Neural progenitor cell (in vitro differentiated cells): ENCODE measurements at regions not wholly inside any gene's neighbourhood (a gene's known extent, or its start where the extent isn't known, plus 50 kb on each side); places are given as distances from the start of the nearest gene placed in this dataset.

Source experiments
- DNase-seq: peaks from one replicate; pipeline ENCODE4 v3.0.0-alpha.2; 2016; ENCODE audit warnings: low spot score
- H2AFZ ChIP-seq: fragments of 200-600 bp; sonication (generic); replicated peaks from 2 replicates; pipeline ENCODE4 v1.6.1; 2016; ENCODE audit warnings: antibody characterized with exemption
- H3F3A ChIP-seq: fragments of 200-600 bp; sonication (generic); 2 replicates; pipeline ENCODE4 v1.6.1; 2016; ENCODE audit warnings: antibody characterized with exemption, low read depth
- H3K27ac ChIP-seq: fragments of 200-600 bp; sonication (generic); 2 replicates; pipeline ENCODE4 v1.5.1; 2016; ENCODE audit warnings: mild to moderate bottlenecking
- H3K27me3 ChIP-seq: fragments of 200-600 bp; sonication (generic); 2 replicates; pipeline ENCODE4 v1.6.1; 2016; ENCODE audit warnings: mild to moderate bottlenecking, moderate library complexity
- H3K36me3 ChIP-seq: fragments of 200-600 bp; sonication (generic); 2 replicates; pipeline ENCODE4 v1.5.1; 2016
- H3K4me1 ChIP-seq: fragments of 200-600 bp; sonication (generic); 2 replicates; pipeline ENCODE4 v1.6.1; 2016; ENCODE audit warnings: mixed run types
- H3K4me2 ChIP-seq: fragments of 200-600 bp; sonication (generic); 2 replicates; pipeline ENCODE4 v1.6.1; 2016
- H3K4me3 ChIP-seq: fragments of 200-600 bp; sonication (generic); 2 replicates; pipeline ENCODE4 v1.5.1; 2016
- H3K79me2 ChIP-seq: fragments of 200-600 bp; sonication (generic); 2 replicates; pipeline ENCODE4 v1.6.1; 2016; ENCODE audit warnings: low read depth
- H3K9ac ChIP-seq: fragments of 200-600 bp; sonication (generic); 2 replicates; pipeline ENCODE4 v1.6.1; 2016
- H3K9me3 ChIP-seq: fragments of 200-600 bp; sonication (generic); 2 replicates; pipeline ENCODE4 v1.5.1; 2016; ENCODE audit warnings: low read depth
- H4K20me1 ChIP-seq: fragments of 200-600 bp; sonication (generic); 2 replicates; pipeline ENCODE4 v1.6.1; 2016; ENCODE audit warnings: low read depth
- H3K27ac Mint-ChIP-seq: 3 replicates; pipeline ENCODE4 v1.8.0; 2021; ENCODE audit warnings: mixed read lengths
- H3K27me3 Mint-ChIP-seq: 2 replicates; pipeline ENCODE4 v1.8.0; 2022; ENCODE audit warnings: low read depth, mild to moderate bottlenecking, inconsistent platforms, moderate library complexity, mixed read lengths; ENCODE audit not compliant: insufficient read depth
- H3K36me3 Mint-ChIP-seq: 3 replicates; pipeline ENCODE4 v1.8.0; 2021; ENCODE audit warnings: mixed read lengths
- H3K4me1 Mint-ChIP-seq: 3 replicates; pipeline ENCODE4 v1.8.0; 2021; ENCODE audit warnings: mixed read lengths
- H3K4me3 Mint-ChIP-seq: 3 replicates; pipeline ENCODE4 v1.8.0; 2021; ENCODE audit warnings: mild to moderate bottlenecking, moderate library complexity, mixed read lengths
- H3K9me3 Mint-ChIP-seq: 3 replicates; pipeline ENCODE4 v1.8.0; 2020; ENCODE audit warnings: mixed read lengths
- EZH2 ChIP-seq: fragments of 200-600 bp; sonication (generic); IDR thresholded peaks from 2 replicates; pipeline ENCODE4 v1.6.1; 2017; ENCODE audit warnings: antibody characterized with exemption, mild to moderate bottlenecking, moderate library complexity
- EZH2phosphoT487 ChIP-seq: fragments of 200-600 bp; sonication (generic); IDR thresholded peaks from 2 replicates; pipeline ENCODE4 v1.6.1; 2017; ENCODE audit warnings: antibody characterized with exemption
- TF ChIP-seq, protein P1 (sequence below): fragments of 200-600 bp; sonication (generic); IDR thresholded peaks from 2 replicates; pipeline ENCODE4 v1.5.1; 2017; ENCODE audit warnings: antibody characterized with exemption, mild to moderate bottlenecking

DNA sequence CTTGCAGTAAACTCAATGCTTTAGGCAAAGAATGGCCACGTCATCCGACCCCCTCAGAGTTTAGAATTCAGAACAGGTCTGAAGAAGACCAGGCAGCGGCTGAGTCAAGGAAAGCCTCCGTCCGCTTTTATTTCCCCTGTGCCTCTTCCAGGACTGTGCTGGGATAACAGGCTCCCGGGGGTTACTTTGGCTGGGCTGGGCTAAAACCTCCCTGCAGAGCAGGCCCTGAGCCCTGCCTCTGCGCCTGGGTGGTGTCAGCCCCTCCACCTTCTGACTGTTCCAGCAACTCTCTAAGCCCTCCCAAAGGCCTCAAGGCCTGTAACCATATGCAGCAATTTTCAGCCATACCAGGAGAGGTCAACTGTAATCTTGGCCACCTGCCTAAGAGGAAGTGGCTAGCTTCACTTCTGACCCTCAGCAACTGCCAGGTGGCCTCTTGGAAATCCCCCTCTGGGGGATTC, 166.5 kb downstream of the RPIA start:
- Histone ChIP-seq H2AFZ (no peak overlapping the region), H3K4me1 (no peaks in the 10 kb centered on the region), H3K9ac (no peak overlapping the region), H3K27ac (no peak overlapping the region), H3K36me3 (no peaks in the 10 kb centered on the region), H3K4me2 (no peak overlapping the region), H3F3A (no peaks in the 10 kb centered on the region), H3K79me2 (no peaks in the 10 kb centered on the region), H4K20me1 (no peaks in the 10 kb centered on the region), H3K27me3 (no peaks in the 10 kb centered on the region), H3K4me3 (no peak overlapping the region), H3K9me3 (peaks cover 33% of the 10 kb centered on the region)
- Mint-ChIP-seq H3K4me1 (no peaks in the 10 kb centered on the region), H3K4me3 (no peak overlapping the region), H3K9me3 (peaks cover 4% of the 10 kb centered on the region), H3K36me3 (no peaks in the 10 kb centered on the region), H3K27me3 (peaks cover 5% of the 10 kb centered on the region), H3K27ac (no peak overlapping the region)
- DNase-seq = no peak
- no peak for TF ChIP-seq EZH2phosphoT487
- TF ChIP-seq, protein P1, sequence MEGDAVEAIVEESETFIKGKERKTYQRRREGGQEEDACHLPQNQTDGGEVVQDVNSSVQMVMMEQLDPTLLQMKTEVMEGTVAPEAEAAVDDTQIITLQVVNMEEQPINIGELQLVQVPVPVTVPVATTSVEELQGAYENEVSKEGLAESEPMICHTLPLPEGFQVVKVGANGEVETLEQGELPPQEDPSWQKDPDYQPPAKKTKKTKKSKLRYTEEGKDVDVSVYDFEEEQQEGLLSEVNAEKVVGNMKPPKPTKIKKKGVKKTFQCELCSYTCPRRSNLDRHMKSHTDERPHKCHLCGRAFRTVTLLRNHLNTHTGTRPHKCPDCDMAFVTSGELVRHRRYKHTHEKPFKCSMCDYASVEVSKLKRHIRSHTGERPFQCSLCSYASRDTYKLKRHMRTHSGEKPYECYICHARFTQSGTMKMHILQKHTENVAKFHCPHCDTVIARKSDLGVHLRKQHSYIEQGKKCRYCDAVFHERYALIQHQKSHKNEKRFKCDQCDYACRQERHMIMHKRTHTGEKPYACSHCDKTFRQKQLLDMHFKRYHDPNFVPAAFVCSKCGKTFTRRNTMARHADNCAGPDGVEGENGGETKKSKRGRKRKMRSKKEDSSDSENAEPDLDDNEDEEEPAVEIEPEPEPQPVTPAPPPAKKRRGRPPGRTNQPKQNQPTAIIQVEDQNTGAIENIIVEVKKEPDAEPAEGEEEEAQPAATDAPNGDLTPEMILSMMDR = no peak
- TF ChIP-seq EZH2 = no peak

DNA sequence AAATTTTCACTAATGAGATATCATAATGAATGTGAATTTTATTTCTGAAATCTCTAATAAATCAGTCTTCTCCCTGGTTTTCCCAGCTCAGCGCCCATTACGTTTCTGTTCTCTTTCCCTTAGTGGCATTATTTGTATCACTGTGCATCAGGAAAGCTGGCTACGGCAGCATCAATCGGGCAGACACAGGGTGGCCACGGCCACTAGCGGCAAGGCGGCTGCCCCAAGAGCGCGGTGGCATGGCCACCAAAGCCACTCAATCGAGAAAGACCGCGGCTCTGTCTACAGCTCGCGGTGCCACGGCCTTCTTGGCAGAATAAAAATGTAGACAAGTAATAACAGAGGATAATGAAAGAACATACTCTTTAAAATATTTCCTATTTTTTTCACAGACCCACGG, 168.0 kb downstream of the RPIA start:
- Histone ChIP-seq H3K4me3 (no peak overlapping the region), H3F3A (no peaks in the 10 kb centered on the region), H3K4me2 (no peak overlapping the region), H3K27ac (no peak overlapping the region), H3K4me1 (no peaks in the 10 kb centered on the region), H2AFZ (no peak overlapping the region), H3K36me3 (no peaks in the 10 kb centered on the region), H3K9me3 (peaks cover 35% of the 10 kb centered on the region), H3K79me2 (no peaks in the 10 kb centered on the region), H4K20me1 (no peaks in the 10 kb centered on the region), H3K9ac (no peak overlapping the region), H3K27me3 (no peaks in the 10 kb centered on the region)
- H3K4me1 Mint-ChIP-seq = no peaks in the 10 kb centered on the region
- peaks cover 3% of the 10 kb centered on the region for H3K27me3 Mint-ChIP-seq
- TF ChIP-seq EZH2 (no peak), EZH2phosphoT487 (no peak)
- TF ChIP-seq, protein P1 = no peak
- no peak for DNase-seq
- no peak overlapping the region for H3K27ac Mint-ChIP-seq
- no peaks in the 10 kb centered on the region for H3K36me3 Mint-ChIP-seq
- H3K4me3 Mint-ChIP-seq = no peak overlapping the region
- peaks cover 2% of the 10 kb centered on the region for H3K9me3 Mint-ChIP-seq

DNA sequence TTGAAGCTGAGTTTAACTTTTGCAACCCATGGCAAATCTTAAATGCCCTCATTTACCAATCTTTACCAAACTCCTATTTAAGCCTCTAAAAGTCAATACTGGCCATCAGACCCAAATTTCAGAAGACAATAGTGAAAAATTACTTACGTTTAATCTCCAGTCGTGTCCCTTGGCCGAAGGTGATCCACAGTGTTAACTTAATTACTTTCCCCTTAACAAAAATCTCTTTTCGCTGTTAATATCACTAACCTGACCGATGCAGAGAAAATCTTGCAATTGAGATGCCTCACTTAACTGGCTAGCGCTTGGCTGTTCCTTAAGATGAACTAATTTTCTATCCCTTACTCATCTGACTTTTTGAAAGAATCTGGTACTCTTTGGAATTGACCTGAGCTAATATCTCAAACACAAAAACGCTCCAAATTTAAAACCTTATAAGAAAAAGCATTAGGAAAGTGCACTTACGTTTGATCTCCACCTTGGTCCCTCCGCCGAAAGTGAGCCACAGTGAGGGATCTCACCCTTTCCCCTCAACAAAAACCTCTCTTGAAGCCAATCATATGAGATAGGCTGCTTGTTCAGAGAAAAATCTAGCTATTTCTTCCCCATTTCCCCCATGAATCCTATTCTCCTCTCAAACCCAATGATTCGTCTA, 169.1 kb downstream of the RPIA start:
- Histone ChIP-seq H3K27ac (no peak overlapping the region), H3K9me3 (peaks cover 40% of the 10 kb centered on the region), H3K4me3 (no peak overlapping the region), H3K79me2 (no peaks in the 10 kb centered on the region), H3K4me1 (no peaks in the 10 kb centered on the region), H2AFZ (no peak overlapping the region), H3K9ac (no peak overlapping the region), H3K27me3 (no peaks in the 10 kb centered on the region), H3K4me2 (no peak overlapping the region), H3K36me3 (no peaks in the 10 kb centered on the region), H4K20me1 (no peaks in the 10 kb centered on the region), H3F3A (no peaks in the 10 kb centered on the region)
- H3K27ac Mint-ChIP-seq = no peak overlapping the region
- DNase-seq = no peak
- TF ChIP-seq EZH2 = no peak
- TF ChIP-seq EZH2phosphoT487 = no peak
- TF ChIP-seq, protein P1 = no peak
- H3K4me1 Mint-ChIP-seq = no peaks in the 10 kb centered on the region
- no peak overlapping the region for H3K4me3 Mint-ChIP-seq
- H3K9me3 Mint-ChIP-seq = peaks cover 2% of the 10 kb centered on the region
- peaks cover 3% of the 10 kb centered on the region for H3K27me3 Mint-ChIP-seq
- H3K36me3 Mint-ChIP-seq = no peaks in the 10 kb centered on the region
